NB4 (cell line): ENCODE measurements at regions not wholly inside any gene's neighbourhood (a gene's known extent, or its start where the extent isn't known, plus 50 kb on each side); places are given as distances from the start of the nearest gene placed in this dataset.

ENCODE experiments used
- MAX ChIP-seq: IDR thresholded peaks from 2 replicates; pipeline ENCODE4 v1.6.1; 2011; ENCODE audit warnings: low read depth, low read length
- MYC ChIP-seq: IDR thresholded peaks from 2 replicates; pipeline ENCODE4 v1.6.1; 2011; ENCODE audit warnings: low read depth, low read length
- POLR2A ChIP-seq: IDR thresholded peaks from 2 replicates; pipeline ENCODE4 v1.6.1; 2011; ENCODE audit warnings: mild to moderate bottlenecking; ENCODE audit not compliant: insufficient read length; ENCODE audit errors: extremely low read depth

GRCh38 chr1:78760858-78761257 lies 111.2 kb downstream of the IFI44 start:
- no peak for TF ChIP-seq MYC
- no peak for TF ChIP-seq POLR2A
- no peak for TF ChIP-seq MAX
